HG03175 (cell line): ENCODE measurements at regions not wholly inside any gene's neighbourhood (a gene's known extent, or its start where the extent isn't known, plus 50 kb on each side); places are given as distances from the start of the nearest gene placed in this dataset.
"Not testable (repeated sequence)": the region's sequence is repeated elsewhere in the genome, so short reads cannot be mapped to it uniquely, and the experiment has no call there.

Experiments used
- ATAC-seq: cut with Tn5 transposase; IDR thresholded peaks from one replicate; pipeline ENCODE4 v1.9.1; 2021; ENCODE audit warnings: mild to moderate bottlenecking, moderate library complexity; ENCODE audit not compliant: unreplicated experiment

DNA sequence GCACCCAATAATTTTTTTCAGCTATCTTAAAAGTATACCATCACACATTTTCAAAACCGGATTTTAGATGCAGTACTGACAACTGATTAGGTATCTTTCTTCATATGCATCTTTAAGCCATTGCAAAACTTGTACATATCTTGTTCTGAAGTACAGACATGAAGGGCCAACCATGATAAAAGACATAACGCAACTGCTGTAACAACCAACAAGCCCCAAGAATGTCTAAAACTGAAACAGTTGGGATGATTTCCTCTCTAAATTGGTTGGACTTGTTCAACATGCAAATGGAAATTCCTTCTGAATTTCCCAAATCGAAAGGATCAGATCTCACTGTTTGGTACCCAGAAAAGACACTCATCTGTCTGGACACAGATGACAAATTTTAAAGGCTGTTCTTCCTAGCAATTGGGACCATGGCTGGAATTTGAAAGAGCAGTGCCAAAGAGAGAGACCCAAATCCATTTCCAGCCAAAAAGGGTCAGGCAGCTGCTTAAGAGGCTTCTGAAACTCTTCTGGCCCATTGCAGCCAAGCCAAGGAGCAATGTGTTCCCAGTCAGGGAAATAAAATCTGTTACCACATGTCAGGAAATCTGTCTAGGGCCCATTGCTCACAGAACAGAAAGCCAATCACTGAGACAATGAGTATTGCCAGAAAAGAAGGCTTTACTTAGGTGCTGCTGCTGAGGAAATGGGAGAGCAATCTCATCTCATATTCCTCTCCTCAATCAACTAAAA, 1122.4 kb upstream of the USP15 start:
- no peak for ATAC-seq

DNA sequence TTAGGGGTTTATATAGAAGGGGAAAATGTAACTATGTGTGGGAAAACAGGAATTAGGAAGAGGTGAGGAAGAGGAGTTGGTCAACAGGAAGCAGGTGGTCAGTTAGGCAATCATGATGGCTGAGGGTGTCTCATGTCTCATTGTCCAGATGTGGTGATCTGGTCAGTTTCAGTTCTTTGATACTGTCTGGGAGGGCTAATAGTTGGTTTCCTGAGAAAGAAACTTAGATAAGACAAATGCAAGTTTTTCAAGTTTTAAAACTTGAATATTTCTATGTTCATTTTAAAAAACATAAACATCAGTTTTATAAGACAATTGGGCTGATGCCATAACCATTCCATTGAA, 1121.8 kb upstream of the USP15 start:
- ATAC-seq = no peak

DNA sequence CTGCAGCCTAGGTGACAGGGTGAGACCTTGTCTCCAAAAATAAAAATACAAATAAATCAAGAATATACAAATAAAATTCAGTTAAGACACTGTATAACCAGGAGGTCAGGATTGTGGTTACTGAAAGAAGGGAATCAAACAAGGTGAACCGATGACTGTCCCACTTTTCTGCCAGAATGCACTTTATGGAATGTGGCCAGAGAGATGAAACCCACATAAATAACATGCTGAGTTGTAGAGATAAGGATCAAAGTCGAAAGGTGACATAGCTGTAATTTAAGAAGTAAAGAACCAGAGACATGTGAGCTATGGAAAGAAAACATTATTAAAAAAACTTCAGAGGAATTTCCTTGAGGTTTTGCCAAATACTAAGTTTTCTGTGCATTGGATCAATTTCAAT, 1098.2 kb upstream of the USP15 start:
- no peak for ATAC-seq

DNA sequence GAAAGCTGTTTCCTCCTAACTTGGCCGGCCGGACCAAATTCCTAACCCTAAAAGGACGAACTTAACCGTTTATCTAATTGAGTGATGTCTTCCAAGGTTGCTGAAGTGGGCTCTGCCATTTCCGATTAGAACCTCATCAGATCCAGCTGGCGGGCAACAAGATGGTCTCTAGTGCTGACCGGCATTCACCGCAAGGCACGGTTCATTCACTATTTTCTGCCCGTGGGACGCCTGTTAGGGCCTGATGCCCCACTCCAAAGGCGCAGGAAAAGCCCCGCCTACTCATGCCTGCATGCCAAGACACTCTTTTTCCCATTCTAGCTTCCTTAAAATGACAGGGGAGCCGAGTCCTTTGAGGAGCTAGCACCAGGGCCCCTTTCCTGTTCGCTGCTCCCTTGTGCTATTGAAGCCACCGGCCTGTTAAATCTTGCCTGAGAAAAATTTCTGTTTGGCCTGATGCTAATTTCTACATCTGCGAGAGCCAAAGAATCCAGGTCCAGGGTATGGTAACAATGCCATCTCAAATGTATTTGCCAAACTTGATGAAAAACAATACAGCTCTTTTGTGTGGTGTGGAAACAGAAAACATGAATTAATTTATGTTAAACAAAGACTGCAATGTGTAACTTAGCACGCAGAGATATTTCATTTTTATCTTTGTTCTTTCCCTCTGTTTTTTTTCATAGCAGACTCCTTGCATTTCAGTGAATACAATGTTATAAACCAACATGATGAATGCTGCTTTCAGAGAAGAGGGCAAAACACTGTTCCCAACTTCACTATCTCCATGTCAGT, 1071.2 kb upstream of the USP15 start:
- ATAC-seq = no peak

DNA sequence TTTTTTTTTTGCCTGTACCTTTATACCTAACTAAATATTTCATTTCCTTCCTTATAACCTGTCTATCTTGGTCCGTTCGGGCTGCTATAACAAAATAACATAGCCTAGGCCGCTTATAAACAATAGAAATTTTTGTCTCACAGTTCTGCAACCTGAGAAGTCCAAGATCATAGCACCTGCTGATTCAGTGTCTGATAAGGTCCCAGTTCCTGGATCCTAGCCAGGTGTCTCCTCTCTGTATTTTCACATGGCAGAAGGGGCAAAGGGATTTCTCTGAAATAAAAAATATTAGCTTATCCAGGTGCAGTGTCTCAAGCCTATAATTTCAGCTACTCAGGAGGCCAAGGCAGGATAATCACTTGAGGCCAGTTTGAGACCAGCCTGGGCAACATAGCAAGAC, 1046.6 kb upstream of the USP15 start:
- no peak for ATAC-seq

DNA sequence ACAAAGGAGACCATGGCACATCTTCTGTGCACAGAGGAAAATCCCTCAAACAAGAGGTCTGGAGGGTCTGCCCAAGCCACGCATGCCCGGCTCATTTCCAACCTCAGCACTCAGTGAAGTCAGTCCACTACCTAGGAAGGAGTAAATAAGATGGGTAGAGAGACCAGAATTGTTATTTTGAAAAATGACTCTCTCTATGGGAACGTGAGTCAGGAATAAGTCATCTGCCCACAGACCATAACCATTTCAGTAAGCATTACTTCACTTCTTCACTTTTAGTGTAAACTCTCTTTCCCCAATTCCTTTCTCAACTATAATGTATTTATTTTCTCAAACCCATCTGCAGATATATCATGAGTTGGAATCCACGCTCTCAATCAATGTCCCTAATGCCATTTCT, 1039.9 kb upstream of the USP15 start:
- no peak for ATAC-seq

DNA sequence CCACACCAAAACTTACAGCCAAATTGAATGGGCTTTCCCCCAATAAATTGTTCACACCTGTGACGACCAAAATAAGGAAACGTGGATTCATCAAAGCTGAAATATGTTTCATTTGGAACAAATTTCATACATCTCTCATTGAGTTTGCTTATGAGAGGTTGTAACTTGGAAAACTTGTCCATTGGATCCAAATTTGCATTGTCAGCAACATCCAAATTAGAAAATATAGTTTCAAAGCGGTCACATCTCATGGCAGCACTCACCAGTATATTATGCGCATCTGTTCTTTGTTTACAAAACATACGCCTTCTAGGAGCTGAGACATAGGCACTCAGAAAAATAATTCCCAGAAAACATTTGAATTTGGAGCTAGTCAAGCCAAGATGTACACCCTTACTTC, 1028.2 kb upstream of the USP15 start:
- no peak for ATAC-seq

DNA sequence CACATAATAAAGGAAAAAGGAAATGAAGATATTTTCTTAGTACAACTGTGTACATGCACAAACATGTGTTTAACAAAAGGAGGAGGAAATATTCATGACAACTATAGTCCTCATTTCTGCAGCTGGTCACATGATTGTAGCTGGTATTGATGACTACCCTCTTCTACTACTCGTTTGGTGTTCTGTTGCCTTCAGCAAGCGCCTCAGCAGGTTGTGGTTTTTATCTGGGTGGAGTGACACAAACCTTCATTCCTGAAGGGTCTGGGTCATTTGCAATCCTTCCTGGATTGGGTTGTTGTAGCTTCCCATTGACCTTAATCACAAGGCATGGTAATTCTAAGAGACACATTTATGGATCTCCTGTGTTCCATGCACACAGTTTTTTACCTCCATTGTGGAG, 1009.9 kb upstream of the USP15 start:
- ATAC-seq = no peak

DNA sequence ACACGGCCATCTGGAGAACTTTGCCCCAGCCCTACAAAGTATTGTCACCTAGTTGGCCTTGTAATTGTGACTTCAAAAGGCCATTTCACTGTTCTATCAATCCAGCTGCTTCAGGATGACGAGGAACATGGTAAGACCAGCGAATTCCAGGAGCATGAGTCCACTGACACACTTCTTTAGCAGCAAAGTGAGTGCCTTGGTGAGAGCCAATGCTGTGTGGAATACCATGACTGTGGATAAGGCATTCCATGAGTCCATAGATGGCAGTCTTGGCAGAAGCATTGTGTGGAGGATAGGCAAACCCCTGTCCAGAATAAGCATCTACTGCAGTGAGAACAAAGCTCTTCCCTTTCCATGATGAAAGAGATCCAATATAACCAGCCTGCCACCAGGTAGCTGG, 1009.1 kb upstream of the USP15 start:
- ATAC-seq = no peak

DNA sequence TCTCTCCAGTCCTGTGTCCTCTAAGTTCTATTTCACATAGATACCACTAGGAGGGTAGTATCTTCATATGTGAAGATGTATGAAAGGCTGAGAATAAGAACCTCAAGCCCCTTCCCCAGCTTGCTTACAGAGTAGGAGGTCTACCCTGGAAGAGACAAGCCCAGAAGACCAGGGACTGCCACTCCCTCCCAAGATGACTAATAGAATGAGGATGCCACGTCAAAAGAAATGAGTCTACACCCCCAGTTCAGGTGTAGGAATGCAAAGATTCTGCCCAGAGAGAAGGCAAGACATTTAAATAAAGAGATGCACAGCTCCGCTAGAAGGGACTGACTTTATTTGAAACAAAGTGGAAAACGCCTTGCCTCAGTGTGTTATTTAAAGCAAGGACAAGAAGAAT, 1006.0 kb upstream of the USP15 start:
- no peak for ATAC-seq

DNA sequence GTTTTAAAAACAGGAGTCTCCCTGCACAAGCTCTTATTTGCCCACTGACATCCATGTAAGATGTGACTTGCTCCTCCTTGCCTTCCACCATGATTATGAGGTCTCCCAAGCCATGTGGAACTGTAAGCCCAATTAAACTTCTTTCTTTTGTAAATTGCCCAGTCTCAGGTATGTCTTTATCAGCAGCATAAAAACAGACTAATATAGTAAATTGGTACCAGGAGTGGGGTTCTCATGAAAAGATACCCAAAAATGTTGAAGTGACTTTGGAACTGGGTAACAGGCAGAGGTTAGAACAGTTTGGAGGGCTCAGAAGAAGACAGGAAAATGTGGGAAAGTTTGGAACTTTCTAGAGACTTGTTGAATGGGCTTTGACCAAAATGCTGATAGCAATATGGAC, 995.9 kb upstream of the USP15 start:
- not testable (repeated sequence) for ATAC-seq

DNA sequence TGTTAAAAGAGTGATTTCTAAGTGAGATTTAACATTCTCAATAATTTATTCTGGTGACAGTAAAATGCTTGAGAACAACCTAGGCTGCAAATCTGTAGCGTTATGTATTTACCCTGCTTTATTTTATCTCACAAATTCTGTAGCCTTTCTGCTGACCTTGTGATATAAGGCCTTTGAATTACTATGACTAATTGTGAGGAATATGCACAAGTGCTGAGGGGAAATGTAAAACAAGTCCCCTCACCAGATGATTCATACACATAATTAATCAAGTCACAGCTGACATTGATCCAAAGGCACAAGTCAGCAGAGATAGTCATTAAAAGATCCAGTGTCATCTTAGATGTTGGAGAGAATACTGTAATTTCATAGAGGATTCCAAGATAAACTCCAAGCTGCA, 992.7 kb upstream of the USP15 start:
- no peak for ATAC-seq

DNA sequence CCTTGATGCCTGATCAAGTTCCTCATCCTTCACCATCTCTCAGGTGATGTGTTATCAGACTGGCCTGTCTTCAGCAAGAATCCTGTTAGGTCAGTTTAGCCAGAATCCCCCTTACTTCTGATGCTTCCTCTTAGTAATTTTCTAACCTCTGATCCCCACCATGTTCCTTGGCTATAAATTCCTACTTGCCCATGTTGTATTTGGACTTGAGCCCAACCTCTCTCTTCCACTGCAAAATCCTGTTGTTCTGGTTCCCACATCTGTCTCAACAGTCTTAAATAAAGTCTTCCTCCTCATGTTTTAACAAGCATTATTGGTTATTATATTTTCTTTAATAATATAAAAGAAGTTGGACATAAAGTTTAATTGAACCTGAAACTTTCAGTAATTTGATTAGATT, 987.8 kb upstream of the USP15 start:
- no peak for ATAC-seq

DNA sequence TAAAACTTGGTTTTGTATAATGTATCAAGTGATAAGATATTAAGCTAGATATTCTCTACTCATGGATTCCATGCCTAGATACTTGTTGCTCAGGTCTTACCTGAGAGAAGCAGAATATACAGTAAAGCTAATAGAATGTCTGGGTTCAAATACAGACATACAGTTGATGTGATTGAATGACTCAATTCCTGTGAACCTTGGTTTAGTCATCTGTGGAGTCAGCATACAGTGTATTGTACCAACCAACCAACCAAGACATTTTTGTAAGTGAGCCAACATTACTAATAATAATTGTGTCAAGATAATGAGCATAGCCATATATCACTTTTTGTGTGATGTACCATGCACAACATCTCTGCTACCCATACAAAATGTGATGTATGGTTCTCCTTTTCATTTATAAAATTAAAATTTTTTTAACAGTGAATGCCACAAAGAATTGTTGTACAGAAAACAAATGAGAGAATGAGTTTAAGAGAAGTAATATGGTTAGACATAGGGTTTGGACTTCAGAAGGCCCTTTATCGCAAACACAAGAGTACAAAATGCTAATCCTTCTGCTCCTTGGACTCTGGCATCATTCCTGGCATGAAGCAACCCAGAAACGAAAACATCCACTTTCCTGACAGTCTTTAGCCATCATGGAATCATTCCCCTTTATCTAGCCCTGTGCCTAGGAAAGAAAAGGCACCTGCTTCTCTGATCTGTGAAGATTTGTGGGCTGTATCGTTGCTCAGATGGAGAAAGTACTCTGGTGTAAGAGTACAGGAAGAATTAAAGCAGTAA, 977.2 kb upstream of the USP15 start:
- no peak for ATAC-seq

DNA sequence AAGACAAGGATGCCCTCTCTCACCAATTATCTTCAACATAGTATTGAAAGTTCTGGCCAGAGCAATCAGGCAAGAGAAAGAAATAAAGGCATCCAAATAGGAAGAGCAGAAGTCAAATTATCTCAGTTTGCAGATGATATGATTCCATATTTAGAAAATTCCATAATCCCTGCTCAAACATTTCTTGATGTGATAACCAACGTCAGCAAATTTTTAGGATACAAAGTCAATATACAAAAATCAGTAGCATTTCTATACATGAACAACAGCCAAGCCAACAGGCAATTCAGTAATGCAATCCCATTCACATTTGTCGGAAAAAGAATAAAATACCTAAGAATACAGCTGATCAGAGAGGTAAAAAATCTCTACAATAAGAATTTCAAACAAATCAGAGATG, 969.7 kb upstream of the USP15 start:
- no peak for ATAC-seq

DNA sequence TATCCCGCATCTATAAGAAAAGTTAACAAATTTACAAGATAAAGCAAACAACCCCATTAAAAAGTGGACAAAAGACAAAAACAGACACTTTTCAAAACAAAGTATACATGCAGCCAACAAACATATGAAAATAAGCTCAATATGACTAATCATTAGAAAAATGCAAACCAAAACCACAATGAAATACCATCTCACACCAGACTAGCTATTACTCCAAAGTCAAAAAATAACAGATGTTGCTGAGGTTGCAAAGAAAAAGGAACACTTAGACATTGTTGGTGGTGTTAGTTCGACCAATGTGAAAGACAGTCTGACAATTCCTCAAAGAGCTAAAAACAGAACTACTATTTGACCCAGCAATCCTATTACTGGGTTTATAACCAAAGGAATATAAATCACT, 968.6 kb upstream of the USP15 start:
- ATAC-seq = no peak

DNA sequence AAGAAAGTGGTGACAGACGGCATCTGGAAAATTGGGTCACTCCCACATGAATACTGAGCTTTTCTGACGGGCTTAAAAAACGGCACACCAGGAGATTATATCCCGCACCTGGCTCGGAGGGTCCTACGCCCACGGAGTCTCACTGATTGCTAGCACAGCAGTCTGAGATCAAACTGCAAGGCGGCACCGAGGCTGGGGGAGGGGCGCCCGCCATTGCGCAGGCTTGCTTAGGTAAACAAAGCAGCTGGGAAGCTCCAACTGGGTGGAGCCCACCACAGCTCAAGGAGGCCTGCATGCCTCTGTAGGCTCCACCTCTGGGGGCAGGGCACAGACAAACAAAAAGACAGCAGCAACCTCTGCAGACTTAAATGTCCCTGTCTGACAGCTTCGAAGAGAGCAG, 966.2 kb upstream of the USP15 start:
- not testable (repeated sequence) for ATAC-seq

DNA sequence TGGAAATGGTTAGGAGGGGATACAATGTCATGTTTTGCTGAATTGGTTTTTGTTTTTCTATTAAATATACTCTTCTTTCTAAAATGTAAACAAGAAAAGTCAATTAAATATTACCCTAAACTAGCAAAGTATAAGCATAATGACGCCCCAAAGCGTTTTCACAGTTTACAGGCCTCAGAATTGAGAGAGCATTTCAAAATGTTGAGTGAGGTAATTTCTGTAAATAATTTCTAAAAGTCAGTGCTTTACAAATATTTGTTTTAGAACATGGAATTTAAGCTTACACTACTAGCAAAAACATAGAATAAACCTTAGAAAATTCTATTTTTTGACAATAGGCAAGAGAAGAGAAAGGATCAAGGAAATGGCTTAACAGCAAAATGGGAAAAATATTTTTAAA, 958.4 kb upstream of the USP15 start:
- no peak for ATAC-seq

DNA sequence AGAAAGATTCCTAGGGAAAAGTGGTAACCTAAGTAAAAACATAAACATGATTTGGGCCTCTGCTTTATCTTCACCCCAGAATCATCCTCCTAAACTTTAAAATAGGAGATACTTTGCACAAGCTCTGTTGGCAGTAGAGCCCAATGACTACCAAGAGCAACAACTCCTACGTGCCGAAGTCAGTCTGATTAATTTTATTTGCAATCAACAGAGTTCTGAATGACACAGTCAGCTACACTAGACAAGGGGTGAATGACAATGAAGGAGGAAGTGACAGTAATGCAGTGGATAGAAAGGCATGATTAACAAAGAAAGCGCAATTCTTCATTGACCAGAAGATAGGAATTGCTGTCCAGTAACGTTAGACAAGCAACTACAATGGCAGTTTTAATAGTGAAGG, 957.9 kb upstream of the USP15 start:
- no peak for ATAC-seq

DNA sequence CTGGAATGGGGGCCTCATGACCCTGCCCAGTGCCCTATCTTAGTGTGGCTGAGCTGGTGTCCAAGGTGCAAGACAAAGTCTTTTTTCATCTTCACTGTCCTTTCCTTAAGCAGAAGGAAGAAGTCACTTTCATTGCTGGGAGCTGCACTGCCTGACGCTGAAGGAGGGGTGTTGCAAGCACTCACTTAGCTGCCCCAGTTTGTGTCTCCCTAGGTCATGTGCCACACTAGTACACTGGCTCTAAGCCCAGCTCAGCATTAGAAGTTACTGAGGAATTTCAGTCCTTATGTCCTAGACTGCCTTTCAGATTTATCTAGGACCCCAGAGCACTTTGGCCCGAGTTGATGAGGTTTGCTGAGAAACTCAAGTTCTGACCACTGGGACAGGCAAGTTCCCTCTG, 952.0 kb upstream of the USP15 start:
- ATAC-seq = no peak

DNA sequence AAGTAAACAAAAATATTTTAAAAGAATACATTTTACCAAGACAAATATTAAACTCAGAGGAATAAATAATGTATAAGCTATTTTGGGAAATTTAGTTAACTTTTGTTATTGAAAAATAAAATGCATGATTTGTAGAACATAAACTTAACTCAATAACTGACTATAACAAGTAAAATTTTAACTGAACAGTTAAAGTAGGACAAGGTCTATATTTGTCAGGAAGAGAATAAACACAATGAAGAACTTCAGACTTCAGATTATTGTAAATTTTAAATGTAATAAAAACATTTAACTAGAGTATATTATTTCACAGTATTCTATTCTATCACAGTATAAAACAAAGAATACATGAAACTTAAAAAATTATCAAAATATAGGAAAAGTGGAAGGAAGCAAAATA, 948.8 kb upstream of the USP15 start:
- no peak for ATAC-seq

DNA sequence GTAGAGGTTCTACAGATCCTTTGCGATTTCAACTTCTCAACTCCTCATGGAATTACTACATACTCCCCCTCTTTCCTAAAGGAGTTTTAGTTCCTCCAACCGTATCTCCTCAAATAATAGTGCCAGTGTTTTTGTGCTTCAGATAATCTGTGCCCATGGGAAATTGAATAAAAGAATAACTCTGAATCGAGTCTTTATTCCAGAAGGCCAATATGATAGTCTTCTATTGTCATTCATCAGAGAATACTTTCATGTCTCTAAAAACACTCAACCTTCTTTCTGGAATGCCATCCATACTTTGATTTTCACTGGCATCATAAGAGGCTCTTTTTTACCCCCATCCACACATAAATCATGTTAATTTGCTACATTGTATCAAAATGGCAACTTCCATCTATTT, 911.3 kb upstream of the USP15 start:
- ATAC-seq = no peak
